ENCODE measurements at regions not wholly inside any gene's neighbourhood (a gene's known extent, or its start where the extent isn't known, plus 50 kb on each side); places are given as distances from the start of the nearest gene placed in this dataset.

DNA sequence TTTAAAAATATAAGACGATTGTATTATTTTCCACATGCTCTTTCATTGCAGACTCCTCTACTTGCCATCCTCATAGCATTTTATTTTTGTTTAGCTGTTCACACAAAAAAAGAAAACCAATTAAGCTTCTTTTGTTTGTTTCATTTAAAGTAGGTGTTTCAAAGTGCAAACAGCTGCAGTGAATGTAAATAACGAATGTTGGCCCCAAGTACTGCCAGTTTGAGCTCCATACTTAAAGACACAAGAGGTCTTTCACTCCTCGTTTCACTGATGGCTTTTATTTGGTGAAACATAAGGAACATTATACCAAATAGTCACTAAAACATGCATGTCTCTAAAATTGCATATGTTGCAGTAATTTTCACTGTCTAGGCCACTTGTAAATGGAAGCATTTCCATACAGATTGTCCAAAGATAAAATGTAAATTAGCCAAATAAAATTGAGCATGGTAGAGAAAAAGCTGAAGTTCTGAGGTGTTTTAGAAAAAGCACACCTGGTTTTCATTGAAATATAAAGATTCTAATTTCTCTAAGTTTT, 253.4 kb downstream of the TMX3 start:
- no peaks in the 10 kb centered on the region for H3K36me3 ChIP-seq (ENCODE audit: control insufficient read depth, insufficient read depth, low read length)
- no peak for DNase-seq (ENCODE audit: low read depth, low spot score)
- intact Hi-C loops (cut with micrococcal nuclease; ENCODE audit: unreplicated experiment): no loop called here
- no peak overlapping the region for H3K27ac ChIP-seq (ENCODE audit: low read length)
- no peaks in the 10 kb centered on the region for H3K9me3 ChIP-seq (ENCODE audit: control insufficient read depth, insufficient read depth, low read depth, low read length)
- ChIA-PET POLR2A (no interaction called here), CTCF (no interaction called here)
- TF ChIP-seq POLR2AphosphoS5 (IDR thresholded peaks at IDR 0.05; ENCODE audit: low read depth, low read length): no peak
- no peak for TF ChIP-seq SIN3A (IDR thresholded peaks at IDR 0.05; ENCODE audit: borderline replicate concordance, insufficient read depth, low read depth, low read length)
- TF ChIP-seq REST (IDR thresholded peaks at IDR 0.05; ENCODE audit: insufficient read depth in 1 of 2, low read depth in 2 of 2, low read length in 1 of 2): no peak
- TF ChIP-seq, protein P1, sequence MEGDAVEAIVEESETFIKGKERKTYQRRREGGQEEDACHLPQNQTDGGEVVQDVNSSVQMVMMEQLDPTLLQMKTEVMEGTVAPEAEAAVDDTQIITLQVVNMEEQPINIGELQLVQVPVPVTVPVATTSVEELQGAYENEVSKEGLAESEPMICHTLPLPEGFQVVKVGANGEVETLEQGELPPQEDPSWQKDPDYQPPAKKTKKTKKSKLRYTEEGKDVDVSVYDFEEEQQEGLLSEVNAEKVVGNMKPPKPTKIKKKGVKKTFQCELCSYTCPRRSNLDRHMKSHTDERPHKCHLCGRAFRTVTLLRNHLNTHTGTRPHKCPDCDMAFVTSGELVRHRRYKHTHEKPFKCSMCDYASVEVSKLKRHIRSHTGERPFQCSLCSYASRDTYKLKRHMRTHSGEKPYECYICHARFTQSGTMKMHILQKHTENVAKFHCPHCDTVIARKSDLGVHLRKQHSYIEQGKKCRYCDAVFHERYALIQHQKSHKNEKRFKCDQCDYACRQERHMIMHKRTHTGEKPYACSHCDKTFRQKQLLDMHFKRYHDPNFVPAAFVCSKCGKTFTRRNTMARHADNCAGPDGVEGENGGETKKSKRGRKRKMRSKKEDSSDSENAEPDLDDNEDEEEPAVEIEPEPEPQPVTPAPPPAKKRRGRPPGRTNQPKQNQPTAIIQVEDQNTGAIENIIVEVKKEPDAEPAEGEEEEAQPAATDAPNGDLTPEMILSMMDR (IDR thresholded peaks at IDR 0.05): no peak
- TF ChIP-seq TCF7L2 (IDR thresholded peaks at IDR 0.05; ENCODE audit: low read depth, low read length): no peak
- in situ Hi-C loops (cut with HindIII; ENCODE audit: low pct_unique_long_range_greater_than_20kb, low sequenced_read_pairs): no loop called here
- no peak for ATAC-seq
- no peak overlapping the region for H3K4me3 ChIP-seq (ENCODE audit: low read depth in 2 of 2, low read length in 2 of 2)
- H3K4me1 ChIP-seq (ENCODE audit: control insufficient read depth, insufficient read depth, low read length): no peaks in the 10 kb centered on the region
- BruUV-seq (replicated peaks): no TSS peak
- no peaks in the 10 kb centered on the region for H3K27me3 ChIP-seq (ENCODE audit: control insufficient read depth, insufficient read depth, low read length)

DNA sequence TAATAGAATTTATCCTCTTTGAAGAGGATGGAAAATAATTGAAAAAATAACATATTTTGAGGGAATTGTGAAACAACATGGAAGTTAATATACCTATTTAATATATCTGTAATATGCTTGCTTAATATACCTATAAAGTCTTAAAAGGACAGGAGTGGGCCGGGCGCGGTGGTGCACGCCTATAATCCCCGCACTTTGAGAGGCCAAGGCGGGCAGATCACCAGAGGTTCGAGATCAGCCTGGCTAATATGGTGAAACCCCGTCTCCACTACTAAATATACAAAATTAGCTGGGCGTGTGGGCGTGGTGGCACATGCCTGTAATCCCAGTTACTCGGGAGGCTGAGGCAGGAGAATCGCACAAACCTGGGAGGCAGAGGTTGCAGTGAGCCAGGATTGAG, 254.9 kb downstream of the TMX3 start:
- BruUV-seq (replicated peaks): no TSS peak
- Histone ChIP-seq H3K27me3 (ENCODE audit: control insufficient read depth, insufficient read depth, low read length) (no peaks in the 10 kb centered on the region), H3K36me3 (ENCODE audit: control insufficient read depth, insufficient read depth, low read length) (no peaks in the 10 kb centered on the region), H3K4me1 (ENCODE audit: control insufficient read depth, insufficient read depth, low read length) (no peaks in the 10 kb centered on the region), H3K4me3 (ENCODE audit: low read depth in 2 of 2, low read length in 2 of 2) (no peak overlapping the region), H3K9me3 (ENCODE audit: control insufficient read depth, insufficient read depth, low read depth, low read length) (no peaks in the 10 kb centered on the region), H3K27ac (ENCODE audit: low read length) (no peak overlapping the region)
- POLR2A ChIA-PET: no interaction called here
- intact Hi-C loops (cut with micrococcal nuclease; ENCODE audit: unreplicated experiment) (no loop called here), in situ Hi-C loops (cut with HindIII; ENCODE audit: low pct_unique_long_range_greater_than_20kb, low sequenced_read_pairs) (no loop called here)
- DNase-seq (ENCODE audit: low read depth, low spot score) (no peak), ATAC-seq (no peak)
- CTCF ChIA-PET: no interaction called here
- no peak for TF ChIP-seq TCF7L2 (IDR thresholded peaks at IDR 0.05; ENCODE audit: low read depth, low read length)
- TF ChIP-seq POLR2AphosphoS5 (IDR thresholded peaks at IDR 0.05; ENCODE audit: low read depth, low read length): no peak
- no peak for TF ChIP-seq SIN3A (IDR thresholded peaks at IDR 0.05; ENCODE audit: borderline replicate concordance, insufficient read depth, low read depth, low read length)
- no peak for TF ChIP-seq REST (IDR thresholded peaks at IDR 0.05; ENCODE audit: insufficient read depth in 1 of 2, low read depth in 2 of 2, low read length in 1 of 2)
- TF ChIP-seq, protein P1 (IDR thresholded peaks at IDR 0.05): no peak
